AG04450 (cell line): ENCODE measurements at regions not wholly inside any gene's neighbourhood (a gene's known extent, or its start where the extent isn't known, plus 50 kb on each side); places are given as distances from the start of the nearest gene placed in this dataset.
"Not testable (repeated sequence)": the region's sequence is repeated elsewhere in the genome, so short reads cannot be mapped to it uniquely, and the experiment has no call there.

Experiments
- CTCF ChIA-PET: fragments of 300-600, 350-600 bp; formaldehyde crosslinking; extraction: SDS; loops from one replicate; lab custom pipeline; 2022; ENCODE audit warnings: antibody characterized with exemption, inconsistent platforms; lab: Charles Lee
- POLR2A ChIA-PET: fragments of 350-600 bp; formaldehyde crosslinking; extraction: SDS; loops from one replicate; lab custom pipeline; 2021; ENCODE audit warnings: antibody characterized with exemption, inconsistent platforms; lab: Yijun Ruan, JAX
- DNase-seq: peaks from one replicate; pipeline ENCODE4 v3.0.0-alpha.2; 2011; ENCODE audit warnings: low read depth, low spot score
- H3K27ac ChIP-seq: one replicate; pipeline ENCODE4 v1.5.1; 2012; ENCODE audit warnings: low read depth, low read length, control low read depth
- H3K27me3 ChIP-seq: one replicate; pipeline ENCODE4 v1.6.0; 2012; ENCODE audit warnings: low read length; ENCODE audit not compliant: control insufficient read depth, insufficient read depth
- H3K4me3 ChIP-seq: 2 replicates; pipeline ENCODE4 v1.5.1; 2011; ENCODE audit warnings: mild to moderate bottlenecking, low read depth, low read length, control low read depth
- H3K9me3 ChIP-seq: 2 replicates; pipeline ENCODE4 v1.5.1; 2012; ENCODE audit warnings: low read length; ENCODE audit not compliant: control insufficient read depth, insufficient read depth
- CTCF ChIP-seq: IDR thresholded peaks from 2 replicates; pipeline ENCODE4 v1.5.1; 2011; ENCODE audit warnings: low read depth, low read length, control low read depth, inconsistent platforms

GRCh38 chrX:103428525-103428924 lies 52.2 kb downstream of the BEX3 start:
- no peak overlapping the region for H3K4me3 ChIP-seq
- no peak overlapping the region for H3K27ac ChIP-seq
- no peaks in the 10 kb centered on the region for H3K27me3 ChIP-seq
- CTCF ChIA-PET: no interaction called here
- no peaks in the 10 kb centered on the region for H3K9me3 ChIP-seq
- TF ChIP-seq CTCF: no peak
- no peak for DNase-seq
- POLR2A ChIA-PET: no interaction called here

GRCh38 chrX:103429026-103429425 lies 52.7 kb downstream of the BEX3 start:
- H3K27me3 ChIP-seq, POLR2A ChIA-PET, CTCF ChIA-PET, H3K4me3 ChIP-seq, DNase-seq, H3K9me3 ChIP-seq, H3K27ac ChIP-seq: not testable (repeated sequence)

GRCh38 chrX:103431316-103431715 lies 55.0 kb downstream of the BEX3 start:
- no peaks in the 10 kb centered on the region for H3K9me3 ChIP-seq
- ChIA-PET CTCF (no interaction called here), POLR2A (no interaction called here)
- no peaks in the 10 kb centered on the region for H3K27me3 ChIP-seq
- DNase-seq: peak; percentile 18
- H3K27ac ChIP-seq: peak overlapping the region; percentile 47
- H3K4me3 ChIP-seq: no peak overlapping the region
- no peak for TF ChIP-seq CTCF

- H3K9me3 ChIP-seq, H3K27me3 ChIP-seq, POLR2A ChIA-PET, DNase-seq, H3K4me3 ChIP-seq, CTCF ChIA-PET, H3K27ac ChIP-seq: not testable (repeated sequence)
Observed at GRCh38 chrX:103432841-103433240, 56.5 kb downstream of the BEX3 start.

GRCh38 chrX:103437147-103437873 lies 61.0 kb downstream of the BEX3 start:
- no peak overlapping the region for H3K4me3 ChIP-seq
- no peak overlapping the region for H3K27ac ChIP-seq
- no peak for DNase-seq
- ChIA-PET POLR2A (no interaction called here), CTCF (no interaction called here)
- no peaks in the 10 kb centered on the region for H3K27me3 ChIP-seq
- H3K9me3 ChIP-seq: no peaks in the 10 kb centered on the region
- no peak for TF ChIP-seq CTCF

- DNase-seq: no peak
- POLR2A ChIA-PET: no interaction called here
- no peak for TF ChIP-seq CTCF
- H3K9me3 ChIP-seq: no peaks in the 10 kb centered on the region
- no peaks in the 10 kb centered on the region for H3K27me3 ChIP-seq
- no peak overlapping the region for H3K4me3 ChIP-seq
- no peak overlapping the region for H3K27ac ChIP-seq
- CTCF ChIA-PET: no interaction called here
Observed at GRCh38 chrX:103439161-103439560, 62.8 kb downstream of the BEX3 start.
